Smooth muscle cell (in vitro differentiated cells): ENCODE measurements at regions not wholly inside any gene's neighbourhood (a gene's known extent, or its start where the extent isn't known, plus 50 kb on each side); places are given as distances from the start of the nearest gene placed in this dataset.
"Not testable (repeated sequence)": the region's sequence is repeated elsewhere in the genome, so short reads cannot be mapped to it uniquely, and the experiment has no call there.

Source experiments
- DNase-seq: peaks from one replicate; lab custom pipeline; 2025; ENCODE audit not compliant: unreplicated experiment; lab: John Stamatoyannopoulos, UW
- H2AFZ ChIP-seq: fragments of 200-600 bp; sonication (generic); 2 replicates; pipeline ENCODE4 v1.6.0; 2016; ENCODE audit warnings: antibody characterized with exemption, low read depth, mild to moderate bottlenecking
- H3F3A ChIP-seq: fragments of 200-600 bp; sonication (generic); 2 replicates; pipeline ENCODE4 v1.6.0; 2017; ENCODE audit warnings: antibody characterized with exemption, low read depth
- H3K27ac ChIP-seq: fragments of 200-600 bp; sonication (generic); 2 replicates; pipeline ENCODE4 v1.5.1; 2016; ENCODE audit warnings: low read depth, mild to moderate bottlenecking
- H3K27me3 ChIP-seq: fragments of 200-600 bp; sonication (generic); 2 replicates; pipeline ENCODE4 v1.6.1; 2016; ENCODE audit warnings: low read depth, mild to moderate bottlenecking
- H3K36me3 ChIP-seq: fragments of 200-600 bp; sonication (generic); 2 replicates; pipeline ENCODE4 v1.5.1; 2016; ENCODE audit warnings: low read depth
- H3K4me1 ChIP-seq: fragments of 200-600 bp; sonication (generic); 2 replicates; pipeline ENCODE4 v1.5.1; 2016; ENCODE audit warnings: low read depth
- H3K4me2 ChIP-seq: fragments of 200-600 bp; sonication (generic); 2 replicates; pipeline ENCODE4 v1.6.0; 2016; ENCODE audit warnings: mild to moderate bottlenecking
- H3K4me3 ChIP-seq: fragments of 200-600 bp; sonication (generic); 2 replicates; pipeline ENCODE4 v1.5.1; 2016; ENCODE audit warnings: mild to moderate bottlenecking
- H3K79me2 ChIP-seq: fragments of 200-600 bp; sonication (generic); 2 replicates; pipeline ENCODE4 v1.6.0; 2016; ENCODE audit warnings: low read depth, mild to moderate bottlenecking
- H3K9ac ChIP-seq: fragments of 200-600 bp; sonication (generic); 2 replicates; pipeline ENCODE4 v1.6.0; 2016; ENCODE audit warnings: low read depth
- H3K9me3 ChIP-seq: fragments of 200-600 bp; sonication (generic); replicated peaks from 2 replicates; pipeline ENCODE4 v1.5.1; 2016; ENCODE audit warnings: low read depth
- H4K20me1 ChIP-seq: fragments of 200-600 bp; sonication (generic); 2 replicates; pipeline ENCODE4 v1.6.0; 2016; ENCODE audit warnings: low read depth
- WGBS: methylation state at CpG from one replicate; pipeline ENCODE4 v1.1.7; 2016; ENCODE audit warnings: low lambda C conversion rate; 5-methylcytosine and 5-hydroxymethylcytosine counted together
- TF ChIP-seq, protein P1 (sequence below): fragments of 200-600 bp; sonication (generic); IDR thresholded peaks from 2 replicates; pipeline ENCODE4 v1.5.1; 2017; ENCODE audit warnings: borderline replicate concordance, mild to moderate bottlenecking, antibody characterized with exemption; ENCODE audit not compliant: insufficient read depth, poor library complexity, severe bottlenecking

DNA sequence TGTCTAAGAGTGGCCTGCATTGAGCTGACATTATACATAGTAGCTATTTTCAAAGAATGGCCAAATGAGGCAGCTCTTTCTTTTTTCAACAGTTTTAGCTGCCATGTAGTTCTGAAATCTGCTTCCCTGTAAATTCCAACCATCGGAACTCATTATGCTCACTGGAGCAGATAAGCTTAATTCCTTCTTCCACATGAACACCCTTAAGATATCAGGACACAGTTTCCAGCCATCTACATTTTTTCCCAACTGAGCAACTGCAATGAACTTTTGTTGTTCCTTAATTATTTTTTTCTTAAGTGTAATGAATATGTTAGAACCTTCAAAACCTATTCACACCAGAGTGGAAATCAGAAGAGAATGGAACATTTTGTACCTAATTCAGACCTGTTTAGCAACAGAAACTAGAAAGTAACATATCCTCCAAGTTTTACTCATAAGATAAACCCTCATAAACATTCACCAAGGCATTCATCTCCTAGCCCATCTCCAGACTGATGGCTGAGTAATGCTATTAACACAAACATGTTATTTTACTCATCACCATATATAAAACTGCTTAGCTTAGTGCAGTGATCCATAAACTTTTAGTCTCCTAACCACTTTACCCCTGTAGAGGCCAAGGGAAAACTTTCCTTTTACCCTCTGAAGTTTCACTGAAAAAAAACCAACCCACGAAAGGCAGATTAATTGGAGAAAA lies 296.1 kb upstream of the SYT1 start:
- Histone ChIP-seq H3K27ac (peak overlapping the region; percentile 66), H3K36me3 (no peaks in the 10 kb centered on the region), H3K4me3 (no peak overlapping the region), H3K4me1 (peaks cover 30% of the 10 kb centered on the region), H2AFZ (peak overlapping the region; percentile 40), H3K9ac (no peak overlapping the region), H3K27me3 (no peaks in the 10 kb centered on the region), H3F3A (peaks cover 7% of the 10 kb centered on the region), H4K20me1 (no peaks in the 10 kb centered on the region), H3K9me3 (no peaks in the 10 kb centered on the region), H3K4me2 (peak overlapping the region; percentile 66), H3K79me2 (no peaks in the 10 kb centered on the region)
- 15% methylated on average over 2 of the region's 2 CpGs for WGBS
- no peak for DNase-seq
- TF ChIP-seq, protein P1, sequence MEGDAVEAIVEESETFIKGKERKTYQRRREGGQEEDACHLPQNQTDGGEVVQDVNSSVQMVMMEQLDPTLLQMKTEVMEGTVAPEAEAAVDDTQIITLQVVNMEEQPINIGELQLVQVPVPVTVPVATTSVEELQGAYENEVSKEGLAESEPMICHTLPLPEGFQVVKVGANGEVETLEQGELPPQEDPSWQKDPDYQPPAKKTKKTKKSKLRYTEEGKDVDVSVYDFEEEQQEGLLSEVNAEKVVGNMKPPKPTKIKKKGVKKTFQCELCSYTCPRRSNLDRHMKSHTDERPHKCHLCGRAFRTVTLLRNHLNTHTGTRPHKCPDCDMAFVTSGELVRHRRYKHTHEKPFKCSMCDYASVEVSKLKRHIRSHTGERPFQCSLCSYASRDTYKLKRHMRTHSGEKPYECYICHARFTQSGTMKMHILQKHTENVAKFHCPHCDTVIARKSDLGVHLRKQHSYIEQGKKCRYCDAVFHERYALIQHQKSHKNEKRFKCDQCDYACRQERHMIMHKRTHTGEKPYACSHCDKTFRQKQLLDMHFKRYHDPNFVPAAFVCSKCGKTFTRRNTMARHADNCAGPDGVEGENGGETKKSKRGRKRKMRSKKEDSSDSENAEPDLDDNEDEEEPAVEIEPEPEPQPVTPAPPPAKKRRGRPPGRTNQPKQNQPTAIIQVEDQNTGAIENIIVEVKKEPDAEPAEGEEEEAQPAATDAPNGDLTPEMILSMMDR: no peak

DNA sequence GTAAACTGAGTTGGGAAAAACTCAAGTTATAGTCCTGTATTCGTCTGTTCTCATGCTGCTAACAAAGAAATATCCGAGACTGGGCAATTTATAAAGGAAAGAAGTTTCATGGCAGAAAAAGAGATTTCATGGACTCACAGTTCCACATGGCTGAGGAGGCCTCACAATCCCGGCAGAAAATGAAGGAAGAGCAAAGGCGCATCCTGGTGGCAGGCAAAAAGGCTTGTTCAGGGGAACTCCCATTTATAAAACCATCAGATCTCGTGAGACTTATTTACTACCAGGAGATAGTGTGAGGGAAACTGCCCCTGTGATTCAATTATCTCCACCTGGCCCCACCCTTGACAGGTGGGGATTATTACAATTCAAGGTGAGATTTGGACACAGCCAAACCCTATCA lies 292.6 kb upstream of the SYT1 start:
- no peak for DNase-seq
- 73% methylated on average over 5 of the region's 5 CpGs for WGBS
- no peaks in the 10 kb centered on the region for H3K79me2 ChIP-seq
- H3K9ac ChIP-seq: no peak overlapping the region
- H3F3A ChIP-seq: peaks cover 7% of the 10 kb centered on the region
- H2AFZ ChIP-seq: no peak overlapping the region
- no peak overlapping the region for H3K4me3 ChIP-seq
- H3K9me3 ChIP-seq: no peaks in the 10 kb centered on the region
- H3K36me3 ChIP-seq: no peaks in the 10 kb centered on the region
- H3K27ac ChIP-seq: no peak overlapping the region
- TF ChIP-seq, protein P1: no peak
- no peaks in the 10 kb centered on the region for H4K20me1 ChIP-seq
- H3K4me1 ChIP-seq: peaks cover 26% of the 10 kb centered on the region
- H3K27me3 ChIP-seq: no peaks in the 10 kb centered on the region
- H3K4me2 ChIP-seq: no peak overlapping the region

DNA sequence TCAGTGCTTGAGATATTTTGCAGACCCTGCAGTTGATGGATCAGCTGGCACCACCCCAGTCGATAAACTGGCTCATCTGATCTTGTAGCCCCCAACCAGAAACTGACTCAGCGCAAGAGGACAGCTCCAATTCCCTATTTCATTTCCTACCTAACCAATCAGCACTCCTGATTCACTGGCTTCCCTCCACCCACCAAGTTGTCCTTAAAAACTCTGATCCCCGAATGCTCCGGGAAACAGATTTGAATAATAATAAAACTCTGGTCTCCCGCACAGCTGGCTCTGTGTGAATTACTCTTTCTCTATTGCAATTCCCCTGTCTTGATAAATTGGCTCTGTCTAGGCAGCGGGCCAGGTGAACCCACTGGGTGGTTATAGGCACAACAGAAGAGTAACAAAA lies 289.4 kb upstream of the SYT1 start:
- not testable (repeated sequence) for H3K9ac ChIP-seq, H4K20me1 ChIP-seq, H3K4me3 ChIP-seq, H3K4me2 ChIP-seq, H3K79me2 ChIP-seq, H3K27ac ChIP-seq, H2AFZ ChIP-seq, H3K27me3 ChIP-seq, H3F3A ChIP-seq, H3K9me3 ChIP-seq, DNase-seq, H3K36me3 ChIP-seq, H3K4me1 ChIP-seq
- 89% methylated on average over 6 of the region's 6 CpGs for WGBS

DNA sequence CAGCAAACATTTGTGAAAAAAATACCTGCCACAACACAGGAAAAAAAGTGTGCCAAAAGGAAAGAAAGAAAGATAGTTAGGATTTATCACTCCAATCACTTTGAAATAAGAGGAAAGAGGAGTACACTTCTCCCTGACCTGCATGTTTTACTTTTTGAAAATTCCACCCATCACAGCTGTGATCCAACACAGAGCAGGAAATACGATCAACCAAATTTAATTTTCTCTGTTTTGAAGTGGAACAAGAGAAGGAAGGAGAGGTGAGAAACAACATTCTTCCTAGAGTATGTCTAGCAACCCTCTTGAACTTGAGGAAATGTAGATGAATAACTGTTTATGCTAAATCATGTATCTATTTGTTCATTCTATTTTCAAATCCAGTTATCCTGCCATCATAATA lies 284.7 kb upstream of the SYT1 start:
- Histone ChIP-seq H4K20me1 (no peaks in the 10 kb centered on the region), H3K4me3 (no peak overlapping the region), H3F3A (no peaks in the 10 kb centered on the region), H3K9me3 (peaks cover 9% of the 10 kb centered on the region), H3K79me2 (no peaks in the 10 kb centered on the region), H3K36me3 (peaks cover 3% of the 10 kb centered on the region), H3K4me2 (no peak overlapping the region), H3K9ac (no peak overlapping the region), H2AFZ (no peak overlapping the region), H3K27me3 (no peaks in the 10 kb centered on the region), H3K4me1 (no peaks in the 10 kb centered on the region), H3K27ac (no peak overlapping the region)
- DNase-seq: no peak
- WGBS: 90% methylated on average over 1 of the region's 1 CpG
- TF ChIP-seq, protein P1: no peak
